Neural progenitor cell (in vitro differentiated cells): ENCODE measurements at regions not wholly inside any gene's neighbourhood (a gene's known extent, or its start where the extent isn't known, plus 50 kb on each side); places are given as distances from the start of the nearest gene placed in this dataset.

ENCODE experiments used
- EZH2 ChIP-seq: fragments of 200-600 bp; sonication (generic); IDR thresholded peaks from 2 replicates; pipeline ENCODE4 v1.6.1; 2017; ENCODE audit warnings: antibody characterized with exemption, mild to moderate bottlenecking, moderate library complexity
- EZH2phosphoT487 ChIP-seq: fragments of 200-600 bp; sonication (generic); IDR thresholded peaks from 2 replicates; pipeline ENCODE4 v1.6.1; 2017; ENCODE audit warnings: antibody characterized with exemption
- TF ChIP-seq, protein P1 (sequence below): fragments of 200-600 bp; sonication (generic); IDR thresholded peaks from 2 replicates; pipeline ENCODE4 v1.5.1; 2017; ENCODE audit warnings: antibody characterized with exemption, mild to moderate bottlenecking

DNA sequence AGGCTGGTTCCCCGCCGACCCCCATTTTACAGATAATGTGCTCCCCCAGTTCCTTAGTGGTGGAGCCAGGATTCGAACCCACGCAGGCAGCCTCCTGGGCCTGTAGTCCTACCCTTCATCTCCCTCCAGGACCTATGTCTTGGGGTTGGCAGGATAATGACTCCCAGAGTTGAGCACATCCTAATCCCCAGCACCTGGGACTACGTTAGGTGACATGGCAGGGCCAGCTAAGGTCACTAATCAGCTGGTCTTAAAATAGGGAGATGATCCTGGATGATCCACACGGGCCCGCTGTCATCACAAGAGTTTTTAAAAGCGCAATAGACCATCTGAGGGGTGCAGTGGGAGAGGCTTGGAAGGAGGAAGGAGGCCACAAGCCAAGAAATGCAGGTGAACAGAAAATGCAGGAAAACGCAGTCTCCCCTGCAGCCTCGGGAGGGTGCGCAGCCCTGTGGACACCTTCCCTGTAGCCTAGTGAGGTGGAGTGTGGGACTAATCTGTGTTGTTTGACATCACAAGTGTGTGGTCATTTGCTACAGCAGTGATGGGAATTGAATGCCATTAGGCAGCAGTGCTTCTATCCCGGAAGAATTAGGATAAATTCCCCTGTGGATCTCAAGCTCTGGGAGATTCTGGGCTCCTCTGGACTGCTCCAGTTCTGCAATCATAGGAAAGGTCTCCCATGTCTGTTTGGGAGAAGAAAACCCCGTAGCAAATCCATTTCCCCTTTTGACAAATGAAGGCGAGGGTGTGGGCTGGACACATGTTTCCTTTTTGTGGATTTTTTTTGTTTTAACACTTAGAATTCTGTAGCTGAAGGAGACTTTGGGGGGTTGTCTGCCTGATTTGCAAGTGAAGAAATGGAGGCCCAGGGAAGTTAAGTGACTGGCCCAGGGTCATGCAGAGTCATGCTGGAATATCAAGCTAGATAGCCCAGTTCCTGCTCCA is 297.7 kb downstream of the SEC14L1 start:
- TF ChIP-seq, protein P1, sequence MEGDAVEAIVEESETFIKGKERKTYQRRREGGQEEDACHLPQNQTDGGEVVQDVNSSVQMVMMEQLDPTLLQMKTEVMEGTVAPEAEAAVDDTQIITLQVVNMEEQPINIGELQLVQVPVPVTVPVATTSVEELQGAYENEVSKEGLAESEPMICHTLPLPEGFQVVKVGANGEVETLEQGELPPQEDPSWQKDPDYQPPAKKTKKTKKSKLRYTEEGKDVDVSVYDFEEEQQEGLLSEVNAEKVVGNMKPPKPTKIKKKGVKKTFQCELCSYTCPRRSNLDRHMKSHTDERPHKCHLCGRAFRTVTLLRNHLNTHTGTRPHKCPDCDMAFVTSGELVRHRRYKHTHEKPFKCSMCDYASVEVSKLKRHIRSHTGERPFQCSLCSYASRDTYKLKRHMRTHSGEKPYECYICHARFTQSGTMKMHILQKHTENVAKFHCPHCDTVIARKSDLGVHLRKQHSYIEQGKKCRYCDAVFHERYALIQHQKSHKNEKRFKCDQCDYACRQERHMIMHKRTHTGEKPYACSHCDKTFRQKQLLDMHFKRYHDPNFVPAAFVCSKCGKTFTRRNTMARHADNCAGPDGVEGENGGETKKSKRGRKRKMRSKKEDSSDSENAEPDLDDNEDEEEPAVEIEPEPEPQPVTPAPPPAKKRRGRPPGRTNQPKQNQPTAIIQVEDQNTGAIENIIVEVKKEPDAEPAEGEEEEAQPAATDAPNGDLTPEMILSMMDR: no peak
- TF ChIP-seq EZH2phosphoT487 (no peak), EZH2 (no peak)
